ENCODE measurements at regions not wholly inside any gene's neighbourhood (a gene's known extent, or its start where the extent isn't known, plus 50 kb on each side); places are given as distances from the start of the nearest gene placed in this dataset.

DNA sequence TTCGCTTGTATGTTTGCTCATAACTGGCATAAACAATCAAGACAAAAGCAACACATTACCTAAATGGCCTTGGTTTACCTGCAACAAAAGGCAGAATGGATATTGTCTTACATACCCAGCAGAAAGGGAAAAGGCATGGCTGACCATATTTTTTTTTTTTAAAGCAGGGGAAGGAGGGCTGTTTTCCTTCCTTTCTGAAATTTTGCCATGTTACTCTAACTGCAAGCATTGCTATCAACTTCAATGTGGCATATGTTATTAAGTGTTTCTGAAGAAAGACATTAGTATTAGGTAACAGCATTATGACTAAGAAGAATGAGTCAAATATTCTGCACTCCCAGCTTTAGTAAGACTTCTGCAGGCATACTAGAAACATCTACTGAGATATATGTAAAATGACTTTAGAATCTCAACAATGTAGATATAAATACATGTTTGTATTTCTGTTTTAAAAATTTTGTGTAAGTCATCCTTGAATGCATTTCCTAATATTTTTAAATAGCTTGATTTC lies 512.6 kb upstream of the FAM241A start:
- DNase-seq: no peak
- H3K27me3 ChIP-seq (replicated peaks): no peaks in the 10 kb centered on the region
- in situ Hi-C loops (cut with HindIII; ENCODE audit: low pct_ligation_motif_present, low sequenced_read_pairs): no loop called here

DNA sequence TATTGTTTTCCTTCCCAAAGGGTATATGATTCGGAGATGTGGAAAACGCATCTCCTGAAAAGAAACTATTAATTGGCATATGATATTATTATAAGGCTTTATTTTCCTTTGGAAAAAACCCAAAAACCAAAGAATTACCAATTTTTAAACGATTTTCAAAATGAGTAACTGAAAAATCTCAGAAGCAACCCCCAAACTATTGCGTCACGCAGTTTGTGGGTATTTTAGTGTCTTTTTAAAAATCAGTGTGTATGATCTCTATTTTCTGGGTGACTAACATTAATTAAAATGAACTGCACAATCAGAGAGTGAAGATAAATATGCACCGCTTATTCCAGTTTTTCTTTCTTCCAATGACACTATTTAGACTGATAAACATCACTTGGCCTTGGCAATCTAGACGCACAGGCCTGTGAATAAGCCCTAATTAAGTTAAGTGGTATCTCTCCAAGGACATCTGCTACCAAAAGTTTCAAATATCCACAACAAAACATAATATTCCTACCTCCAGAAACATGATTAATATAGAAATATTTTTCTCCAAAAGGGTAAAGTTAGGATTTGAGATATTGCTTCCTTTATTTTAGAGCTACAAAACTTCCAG lies 511.5 kb upstream of the FAM241A start:
- H3K27me3 ChIP-seq (replicated peaks): no peaks in the 10 kb centered on the region
- in situ Hi-C loops (cut with HindIII; ENCODE audit: low pct_ligation_motif_present, low sequenced_read_pairs): no loop called here
- no peak overlapping the region for H3K4me3 ChIP-seq (ENCODE audit: low read depth, low read length)
- TF ChIP-seq, protein P1, sequence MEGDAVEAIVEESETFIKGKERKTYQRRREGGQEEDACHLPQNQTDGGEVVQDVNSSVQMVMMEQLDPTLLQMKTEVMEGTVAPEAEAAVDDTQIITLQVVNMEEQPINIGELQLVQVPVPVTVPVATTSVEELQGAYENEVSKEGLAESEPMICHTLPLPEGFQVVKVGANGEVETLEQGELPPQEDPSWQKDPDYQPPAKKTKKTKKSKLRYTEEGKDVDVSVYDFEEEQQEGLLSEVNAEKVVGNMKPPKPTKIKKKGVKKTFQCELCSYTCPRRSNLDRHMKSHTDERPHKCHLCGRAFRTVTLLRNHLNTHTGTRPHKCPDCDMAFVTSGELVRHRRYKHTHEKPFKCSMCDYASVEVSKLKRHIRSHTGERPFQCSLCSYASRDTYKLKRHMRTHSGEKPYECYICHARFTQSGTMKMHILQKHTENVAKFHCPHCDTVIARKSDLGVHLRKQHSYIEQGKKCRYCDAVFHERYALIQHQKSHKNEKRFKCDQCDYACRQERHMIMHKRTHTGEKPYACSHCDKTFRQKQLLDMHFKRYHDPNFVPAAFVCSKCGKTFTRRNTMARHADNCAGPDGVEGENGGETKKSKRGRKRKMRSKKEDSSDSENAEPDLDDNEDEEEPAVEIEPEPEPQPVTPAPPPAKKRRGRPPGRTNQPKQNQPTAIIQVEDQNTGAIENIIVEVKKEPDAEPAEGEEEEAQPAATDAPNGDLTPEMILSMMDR (IDR thresholded peaks at IDR 0.05; ENCODE audit: low read depth, low read length, missing control alignments): no peak
- H3K36me3 ChIP-seq (replicated peaks): no peaks in the 10 kb centered on the region
- no peak overlapping the region for H3K27ac ChIP-seq
- DNase-seq: no peak

More for the DNA sequence above, 512.6 kb upstream of the FAM241A start:
- H3K27ac ChIP-seq: no peak overlapping the region
- TF ChIP-seq, protein P1 (IDR thresholded peaks at IDR 0.05; ENCODE audit: low read depth, low read length, missing control alignments): no peak
- no peaks in the 10 kb centered on the region for H3K36me3 ChIP-seq (replicated peaks)
- no peak overlapping the region for H3K4me3 ChIP-seq (ENCODE audit: low read depth, low read length)

DNA sequence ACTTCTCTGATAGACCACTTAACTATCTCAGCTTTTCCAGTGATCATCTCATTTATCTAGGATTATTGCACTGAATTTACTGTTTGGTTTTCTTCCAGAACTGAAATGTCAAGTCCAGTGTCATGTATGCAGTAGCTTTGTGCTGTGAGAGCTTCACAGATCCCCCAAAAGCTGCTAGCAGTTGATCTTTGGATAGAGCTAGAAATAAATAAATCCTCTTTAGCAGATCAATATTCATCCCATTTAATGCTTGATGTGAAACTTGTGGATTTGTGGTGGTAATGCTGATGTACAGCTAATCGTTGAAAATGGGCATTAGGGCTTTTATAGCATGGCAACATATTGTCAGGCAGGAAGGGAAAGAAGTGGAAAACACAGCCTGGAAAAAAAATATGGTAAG lies 509.6 kb upstream of the FAM241A start:
- no peak for DNase-seq
- H3K27ac ChIP-seq: no peak overlapping the region
- H3K27me3 ChIP-seq (replicated peaks): no peaks in the 10 kb centered on the region
- H3K36me3 ChIP-seq (replicated peaks): no peaks in the 10 kb centered on the region
- TF ChIP-seq, protein P1 (IDR thresholded peaks at IDR 0.05; ENCODE audit: low read depth, low read length, missing control alignments): no peak
- no peak overlapping the region for H3K4me3 ChIP-seq (ENCODE audit: low read depth, low read length)
- in situ Hi-C loops (cut with HindIII; ENCODE audit: low pct_ligation_motif_present, low sequenced_read_pairs): no loop called here

DNA sequence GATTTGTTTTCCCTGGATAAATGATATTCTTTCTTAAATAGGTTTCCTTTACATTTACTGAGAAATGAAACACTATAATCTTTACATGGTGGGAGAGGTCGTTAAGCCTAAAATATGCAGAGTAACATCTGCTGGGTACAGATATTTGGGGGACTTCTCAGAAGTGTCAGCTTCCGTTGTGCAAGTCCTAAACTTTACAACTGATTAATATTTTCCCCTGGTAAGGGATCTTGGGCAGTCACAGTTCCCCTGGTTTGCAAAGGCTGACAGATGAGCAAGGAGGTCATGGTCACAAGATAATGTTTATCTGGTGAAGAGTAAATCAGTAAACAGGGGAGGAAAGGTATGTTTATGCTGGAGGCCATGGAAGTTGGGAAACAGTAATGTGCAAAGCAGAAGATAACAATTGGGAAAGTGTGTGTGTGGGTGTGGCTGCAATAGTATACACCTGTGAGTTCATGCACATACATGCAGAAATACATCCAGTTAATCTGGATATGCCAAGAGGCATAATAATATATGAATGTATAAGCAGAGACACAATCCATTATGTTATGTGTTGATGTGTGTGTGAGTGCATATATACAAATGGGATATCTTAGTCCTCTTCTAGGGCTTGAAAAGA lies 508.2 kb upstream of the FAM241A start:
- in situ Hi-C loops (cut with HindIII; ENCODE audit: low pct_ligation_motif_present, low sequenced_read_pairs): no loop called here
- no peak for DNase-seq

DNA sequence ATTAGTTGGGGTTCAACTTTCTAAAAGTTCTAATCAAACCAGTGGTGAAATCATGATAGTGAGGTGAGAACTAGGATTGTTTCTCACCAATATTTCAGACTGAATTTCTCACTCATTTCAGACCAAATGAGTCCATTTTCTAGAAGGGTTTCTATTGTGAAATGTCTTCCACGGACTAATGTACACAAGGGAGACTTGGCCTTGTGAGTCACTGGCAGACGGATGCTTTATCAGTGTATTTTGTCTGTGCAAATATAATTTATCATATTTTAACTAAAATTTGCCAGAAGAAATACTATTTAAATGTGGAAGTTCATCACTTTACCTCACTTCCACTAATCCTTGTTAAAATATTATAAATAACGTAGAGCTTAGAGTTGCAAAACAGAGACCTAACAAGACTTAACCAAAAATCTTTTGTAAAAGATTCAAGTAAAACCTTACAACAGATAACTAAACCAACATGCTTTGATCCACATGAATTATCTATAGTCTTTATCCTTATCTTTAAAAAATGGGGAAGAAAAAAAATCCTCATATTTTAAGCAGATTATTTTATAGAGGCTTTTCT lies 506.0 kb upstream of the FAM241A start:
- in situ Hi-C loops (cut with HindIII; ENCODE audit: low pct_ligation_motif_present, low sequenced_read_pairs): no loop called here
- H3K27ac ChIP-seq: no peak overlapping the region
- no peaks in the 10 kb centered on the region for H3K36me3 ChIP-seq (replicated peaks)
- no peak for DNase-seq
- H3K27me3 ChIP-seq (replicated peaks): no peaks in the 10 kb centered on the region
- H3K4me3 ChIP-seq (ENCODE audit: low read depth, low read length): no peak overlapping the region
- TF ChIP-seq, protein P1 (IDR thresholded peaks at IDR 0.05; ENCODE audit: low read depth, low read length, missing control alignments): no peak

More for the DNA sequence above, 508.2 kb upstream of the FAM241A start:
- H3K27ac ChIP-seq: no peak overlapping the region
- TF ChIP-seq, protein P1 (IDR thresholded peaks at IDR 0.05; ENCODE audit: low read depth, low read length, missing control alignments): no peak
- no peak overlapping the region for H3K4me3 ChIP-seq (ENCODE audit: low read depth, low read length)
- no peaks in the 10 kb centered on the region for H3K36me3 ChIP-seq (replicated peaks)
- no peaks in the 10 kb centered on the region for H3K27me3 ChIP-seq (replicated peaks)

Measured in brain microvascular endothelial cell (primary cell).